SU-DHL-6 (cell line): ENCODE measurements at regions not wholly inside any gene's neighbourhood (a gene's known extent, or its start where the extent isn't known, plus 50 kb on each side); places are given as distances from the start of the nearest gene placed in this dataset.

Experiments used
- H2AFZ ChIP-seq: fragments of 200-600 bp; sonication (generic); 2 replicates; pipeline ENCODE4 v1.6.1; 2014; ENCODE audit warnings: low read depth, mild to moderate bottlenecking, moderate library complexity, mixed read lengths, antibody characterized with exemption, low read length; ENCODE audit not compliant: severe bottlenecking
- H3F3A ChIP-seq: fragments of 200-600 bp; shearing (Covaris generic); 2 replicates; pipeline ENCODE4 v1.6.0; 2016; ENCODE audit warnings: antibody characterized with exemption, mild to moderate bottlenecking; ENCODE audit not compliant: insufficient read depth
- H3K27ac ChIP-seq: fragments of 200-600 bp; sonication (generic); 2 replicates; pipeline ENCODE4 v1.5.1; 2016; ENCODE audit warnings: low read depth, mild to moderate bottlenecking, low read length, moderate library complexity, mixed read lengths
- H3K27me3 ChIP-seq: fragments of 200-600 bp; sonication (generic), shearing (Covaris generic); 2 replicates; pipeline ENCODE4 v1.6.0; 2014; ENCODE audit warnings: mild to moderate bottlenecking, low read length
- H3K36me3 ChIP-seq: fragments of 200-600 bp; sonication (generic); 2 replicates; pipeline ENCODE4 v1.6.1; 2014; ENCODE audit warnings: mild to moderate bottlenecking, low read length, mixed read lengths
- H3K4me2 ChIP-seq: fragments of 300-600, 200-600 bp; shearing (Covaris generic), sonication (generic); 2 replicates; pipeline ENCODE4 v1.6.0; 2014; ENCODE audit warnings: low read length, low read depth, mild to moderate bottlenecking; ENCODE audit not compliant: poor library complexity, severe bottlenecking
- H3K4me3 ChIP-seq: fragments of 200-600 bp; sonication (generic); 2 replicates; pipeline ENCODE4 v1.5.1; 2014; ENCODE audit warnings: antibody characterized with exemption, low read length, mild to moderate bottlenecking, mixed read lengths; ENCODE audit not compliant: insufficient read depth, poor library complexity, severe bottlenecking
- H3K79me2 ChIP-seq: fragments of 200-600 bp; sonication (generic); 2 replicates; pipeline ENCODE4 v1.6.1; 2014; ENCODE audit warnings: mild to moderate bottlenecking, low read length, moderate library complexity; ENCODE audit not compliant: insufficient read depth
- H3K9ac ChIP-seq: fragments of 200-600 bp; sonication (generic); 2 replicates; pipeline ENCODE4 v1.7.0; 2014; ENCODE audit warnings: mild to moderate bottlenecking, low read length
- H3K9me2 ChIP-seq: fragments of 200-600 bp; sonication (generic); replicated peaks from 2 replicates; pipeline ENCODE4 v1.6.1; 2014; ENCODE audit warnings: low read length; ENCODE audit not compliant: insufficient read depth
- H3K9me3 ChIP-seq: fragments of 200-600 bp; sonication (generic); 2 replicates; pipeline ENCODE4 v1.6.1; 2014; ENCODE audit warnings: low read length, mixed read lengths; ENCODE audit not compliant: insufficient read depth
- H4K20me1 ChIP-seq: fragments of 200-600 bp; sonication (generic); 2 replicates; pipeline ENCODE4 v1.6.1; 2014; ENCODE audit warnings: low read depth, mild to moderate bottlenecking, antibody characterized with exemption, low read length, moderate library complexity, mixed read lengths
- CTCF ChIP-seq: fragments of 200-600 bp; sonication (generic); IDR thresholded peaks from one replicate; pipeline ENCODE4 v1.5.1; 2017; ENCODE audit warnings: antibody characterized with exemption, mild to moderate bottlenecking, low read length, moderate library complexity; ENCODE audit not compliant: insufficient read depth, poor library complexity, severe bottlenecking
- EZH2phosphoT487 ChIP-seq: fragments of 200-600 bp; sonication (generic), shearing (Covaris generic); conservative IDR thresholded peaks from 2 replicates; pipeline ENCODE4 v1.6.1; 2018; ENCODE audit warnings: mild to moderate bottlenecking, antibody characterized with exemption, low read length, moderate library complexity, mixed read lengths

- no peak for TF ChIP-seq CTCF
- TF ChIP-seq EZH2phosphoT487, result no peak
- Histone ChIP-seq H3K9me2 (no peaks in the 10 kb centered on the region), H2AFZ (no peak overlapping the region)
These were observed 76.1 kb downstream of the CMPK2 start for GRCh38 chr2:6789559-6790138.

GRCh38 chr2:6791682-6792081, 74.0 kb downstream of the CMPK2 start:
- no peaks in the 10 kb centered on the region for H3F3A ChIP-seq
- no peak overlapping the region for H3K27ac ChIP-seq
- no peak overlapping the region for H3K4me3 ChIP-seq
- no peak for TF ChIP-seq EZH2phosphoT487
- TF ChIP-seq CTCF, result no peak
- no peaks in the 10 kb centered on the region for H3K9me3 ChIP-seq
- H3K9me2 ChIP-seq, result no peaks in the 10 kb centered on the region
- H3K27me3 ChIP-seq, result no peaks in the 10 kb centered on the region
- no peak overlapping the region for H3K4me2 ChIP-seq
- no peaks in the 10 kb centered on the region for H3K36me3 ChIP-seq
- no peaks in the 10 kb centered on the region for H4K20me1 ChIP-seq
- no peak overlapping the region for H2AFZ ChIP-seq
- no peak overlapping the region for H3K9ac ChIP-seq
- H3K79me2 ChIP-seq, result no peaks in the 10 kb centered on the region

More at GRCh38 chr2:6789559-6790138, 76.1 kb downstream of the CMPK2 start:
- Histone ChIP-seq H3F3A (no peaks in the 10 kb centered on the region), H3K79me2 (no peaks in the 10 kb centered on the region), H3K4me2 (no peak overlapping the region), H3K27ac (no peak overlapping the region), H3K9me3 (no peaks in the 10 kb centered on the region), H3K4me3 (no peak overlapping the region), H4K20me1 (no peaks in the 10 kb centered on the region), H3K9ac (no peak overlapping the region), H3K36me3 (no peaks in the 10 kb centered on the region), H3K27me3 (no peaks in the 10 kb centered on the region)

- no peak overlapping the region for H2AFZ ChIP-seq
These were observed 72.8 kb downstream of the CMPK2 start for GRCh38 chr2:6792883-6793282.

More at GRCh38 chr2:6792883-6793282, 72.8 kb downstream of the CMPK2 start:
- no peak overlapping the region for H3K9ac ChIP-seq
- H3K36me3 ChIP-seq, result no peaks in the 10 kb centered on the region
- no peaks in the 10 kb centered on the region for H3K79me2 ChIP-seq
- no peak overlapping the region for H3K4me3 ChIP-seq
- no peaks in the 10 kb centered on the region for H4K20me1 ChIP-seq
- no peaks in the 10 kb centered on the region for H3K27me3 ChIP-seq
- H3K9me3 ChIP-seq, result no peaks in the 10 kb centered on the region
- TF ChIP-seq EZH2phosphoT487, result no peak
- TF ChIP-seq CTCF, result no peak
- no peak overlapping the region for H3K27ac ChIP-seq
- H3F3A ChIP-seq, result no peaks in the 10 kb centered on the region
- H3K4me2 ChIP-seq, result no peak overlapping the region
- H3K9me2 ChIP-seq, result no peaks in the 10 kb centered on the region
